ENCODE measurements at regions not wholly inside any gene's neighbourhood (a gene's known extent, or its start where the extent isn't known, plus 50 kb on each side); places are given as distances from the start of the nearest gene placed in this dataset.

DNA sequence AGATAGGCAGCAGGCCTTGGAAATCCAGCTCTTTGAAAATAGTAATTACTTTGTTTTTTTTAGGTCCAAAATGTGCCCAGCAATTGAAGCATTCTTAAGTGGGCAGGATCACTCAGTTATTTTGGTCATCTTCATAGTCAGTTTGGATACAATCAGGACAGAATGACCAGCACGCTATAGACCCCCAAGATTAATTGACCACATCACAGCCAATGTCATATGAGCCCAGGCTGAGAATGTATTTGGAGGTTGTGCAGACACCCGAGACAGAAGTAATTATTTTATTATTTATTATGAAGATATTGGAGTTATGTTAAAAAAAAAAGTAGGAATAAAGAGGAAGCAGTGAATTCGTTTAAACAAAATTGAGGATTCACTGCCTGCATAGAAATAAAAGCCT lies 93.3 kb upstream of the PFKP start:
- H3K9me3 Mint-ChIP-seq, result no peaks in the 10 kb centered on the region
- DNase-seq (ENCODE audit: low spot score in 2 of 2) (no peak), ATAC-seq (ENCODE audit: low read depth) (no peak)
- no peak overlapping the region for H3K4me3 Mint-ChIP-seq
- no peak overlapping the region for H3K27ac Mint-ChIP-seq
- peaks cover 6% of the 10 kb centered on the region for H3K4me1 Mint-ChIP-seq
- H3K27me3 Mint-ChIP-seq, result peaks cover 2% of the 10 kb centered on the region
- H3K36me3 Mint-ChIP-seq, result no peaks in the 10 kb centered on the region

DNA sequence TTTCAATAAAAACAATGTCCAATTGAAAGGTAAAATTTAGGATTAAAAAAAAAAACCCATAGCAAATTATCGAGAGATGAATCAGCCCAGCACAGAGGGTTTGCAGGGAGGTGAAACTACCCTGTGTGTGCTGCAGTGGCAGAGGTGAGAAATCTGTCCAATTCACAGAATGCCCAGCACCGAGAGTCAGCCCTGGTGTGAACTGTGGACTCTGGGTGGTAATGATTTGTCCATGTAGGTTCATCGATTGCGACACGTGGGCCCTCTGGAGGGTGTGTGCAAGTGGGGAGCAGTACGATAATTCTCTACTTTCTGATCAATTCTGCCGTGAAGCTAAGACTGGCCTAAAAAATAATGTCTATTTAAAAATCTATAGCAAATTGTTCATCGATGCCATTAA lies 94.5 kb upstream of the PFKP start:
- H3K4me1 Mint-ChIP-seq, result no peaks in the 10 kb centered on the region
- no peak overlapping the region for H3K27ac Mint-ChIP-seq
- H3K36me3 Mint-ChIP-seq, result no peaks in the 10 kb centered on the region
- no peak overlapping the region for H3K4me3 Mint-ChIP-seq
- H3K9me3 Mint-ChIP-seq, result no peaks in the 10 kb centered on the region
- ATAC-seq (ENCODE audit: low read depth), result no peak
- no peak for DNase-seq (ENCODE audit: low spot score in 2 of 2)
- peaks cover 2% of the 10 kb centered on the region for H3K27me3 Mint-ChIP-seq

DNA sequence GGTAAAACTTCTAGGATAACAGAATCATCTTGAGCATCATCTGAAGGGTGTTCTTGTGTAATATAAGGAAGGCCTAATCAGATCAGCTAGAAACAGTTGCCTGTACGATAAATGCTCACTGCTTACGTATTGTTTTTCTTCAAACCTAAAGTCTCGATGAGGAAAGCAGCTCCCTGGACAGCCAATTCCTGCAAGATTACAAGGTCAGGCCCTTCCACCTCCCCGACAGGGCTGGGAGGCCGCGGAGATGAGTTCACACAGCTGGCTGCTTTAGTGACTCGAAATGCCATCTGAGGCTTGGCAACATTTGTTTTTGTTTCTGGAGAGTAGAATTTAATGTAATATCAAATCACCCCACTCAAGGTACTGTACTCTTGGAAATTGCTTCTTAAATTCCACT lies 95.1 kb upstream of the PFKP start:
- ATAC-seq (ENCODE audit: low read depth) (no peak), DNase-seq (ENCODE audit: low spot score in 2 of 2) (no peak)
- H3K27ac Mint-ChIP-seq, result no peak overlapping the region
- H3K4me1 Mint-ChIP-seq, result no peaks in the 10 kb centered on the region
- no peaks in the 10 kb centered on the region for H3K9me3 Mint-ChIP-seq
- peaks cover 2% of the 10 kb centered on the region for H3K27me3 Mint-ChIP-seq
- no peak overlapping the region for H3K4me3 Mint-ChIP-seq
- H3K36me3 Mint-ChIP-seq, result no peaks in the 10 kb centered on the region

DNA sequence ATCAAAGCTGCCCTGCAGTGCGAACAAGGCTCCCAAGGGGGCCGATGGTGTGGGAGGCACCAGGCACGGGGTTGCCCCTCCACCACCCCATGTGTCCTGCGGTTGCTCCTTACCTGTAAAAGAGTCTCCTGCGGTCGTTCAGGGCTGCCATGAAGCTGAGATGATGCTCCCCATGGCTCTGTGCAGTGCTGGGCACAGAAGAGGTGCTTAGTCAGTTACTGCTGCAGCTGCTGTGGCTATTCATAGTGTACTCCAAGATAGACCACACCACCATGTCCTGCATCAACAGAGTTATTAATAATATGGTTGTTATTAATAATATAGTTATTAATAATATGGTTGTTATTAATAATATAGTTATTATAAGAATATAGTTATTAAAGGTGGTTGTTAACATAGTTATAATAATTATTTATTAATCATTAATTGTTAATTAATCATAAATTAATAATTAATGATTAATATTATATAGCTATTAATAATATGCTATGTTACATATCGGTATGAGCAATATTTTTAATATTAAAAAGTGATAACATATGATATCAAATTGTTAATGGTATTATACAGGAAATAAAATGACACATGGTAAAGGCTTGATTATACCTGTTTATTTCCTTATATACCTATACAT lies 97.0 kb upstream of the PFKP start:
- Mint-ChIP-seq H3K27ac (no peak overlapping the region), H3K4me3 (no peak overlapping the region), H3K36me3 (no peaks in the 10 kb centered on the region), H3K9me3 (no peaks in the 10 kb centered on the region), H3K27me3 (peaks cover 8% of the 10 kb centered on the region), H3K4me1 (no peaks in the 10 kb centered on the region)
- DNase-seq (ENCODE audit: low spot score in 2 of 2), result no peak
- no peak for ATAC-seq (ENCODE audit: low read depth)

DNA sequence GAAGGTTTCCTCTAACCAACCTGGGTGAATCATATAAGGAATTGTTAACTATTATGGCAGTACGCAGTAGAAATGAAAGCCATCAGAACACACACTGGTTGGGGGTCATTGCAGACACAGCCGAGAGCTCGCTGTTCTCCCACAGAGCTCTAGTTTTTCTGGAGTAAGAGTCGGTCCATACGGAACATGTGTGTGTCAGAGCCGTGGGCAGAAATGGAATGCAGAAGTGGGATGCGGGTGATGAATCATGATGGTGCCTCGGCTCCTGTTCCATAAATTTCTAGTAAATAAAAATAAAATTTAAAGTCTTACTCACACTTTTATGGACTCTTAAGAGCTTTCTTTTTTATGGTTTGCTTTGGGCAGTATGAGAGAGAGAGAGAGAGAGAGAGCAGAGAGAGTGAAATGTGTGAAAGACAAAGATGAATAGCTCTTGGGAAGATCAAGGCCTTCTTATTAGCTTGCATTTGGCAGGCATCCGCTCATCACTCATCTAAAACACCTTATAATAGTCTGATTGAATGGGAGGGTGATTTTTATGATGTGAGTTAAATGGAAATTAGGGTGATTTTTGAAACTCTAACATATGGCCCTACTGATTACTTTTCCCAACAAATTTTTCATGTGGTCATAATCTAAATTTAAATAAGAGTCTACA lies 98.8 kb upstream of the PFKP start:
- Mint-ChIP-seq H3K36me3 (no peaks in the 10 kb centered on the region), H3K9me3 (no peaks in the 10 kb centered on the region), H3K27ac (no peak overlapping the region), H3K27me3 (peaks cover 13% of the 10 kb centered on the region), H3K4me3 (no peak overlapping the region), H3K4me1 (no peaks in the 10 kb centered on the region)
- DNase-seq (ENCODE audit: low spot score in 2 of 2), result no peak
- no peak for ATAC-seq (ENCODE audit: low read depth)

DNA sequence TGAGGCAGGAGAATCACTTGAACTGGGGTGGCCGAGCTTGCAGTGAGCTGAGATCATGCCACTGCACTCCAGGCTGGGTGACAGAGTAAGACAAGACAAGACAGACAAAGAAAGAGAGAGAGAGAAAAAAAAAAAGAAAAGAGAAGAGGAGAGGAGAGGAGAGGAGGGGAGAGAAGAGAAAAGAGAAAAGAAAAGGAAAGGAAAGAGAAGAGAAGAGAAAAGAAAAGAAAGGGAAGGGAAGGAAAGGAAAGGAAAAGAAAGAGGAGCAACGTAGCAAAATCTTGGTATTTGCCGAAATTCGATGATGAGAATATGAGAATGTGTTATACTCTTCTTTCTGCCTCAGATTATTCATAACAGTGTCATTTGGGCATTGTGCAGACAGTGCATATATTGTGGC lies 101.2 kb upstream of the PFKP start:
- no peaks in the 10 kb centered on the region for H3K4me1 Mint-ChIP-seq
- no peak overlapping the region for H3K4me3 Mint-ChIP-seq
- DNase-seq (ENCODE audit: low spot score in 2 of 2) (no peak), ATAC-seq (ENCODE audit: low read depth) (no peak)
- peaks cover 15% of the 10 kb centered on the region for H3K27me3 Mint-ChIP-seq
- no peak overlapping the region for H3K27ac Mint-ChIP-seq
- H3K9me3 Mint-ChIP-seq, result no peaks in the 10 kb centered on the region
- no peaks in the 10 kb centered on the region for H3K36me3 Mint-ChIP-seq

DNA sequence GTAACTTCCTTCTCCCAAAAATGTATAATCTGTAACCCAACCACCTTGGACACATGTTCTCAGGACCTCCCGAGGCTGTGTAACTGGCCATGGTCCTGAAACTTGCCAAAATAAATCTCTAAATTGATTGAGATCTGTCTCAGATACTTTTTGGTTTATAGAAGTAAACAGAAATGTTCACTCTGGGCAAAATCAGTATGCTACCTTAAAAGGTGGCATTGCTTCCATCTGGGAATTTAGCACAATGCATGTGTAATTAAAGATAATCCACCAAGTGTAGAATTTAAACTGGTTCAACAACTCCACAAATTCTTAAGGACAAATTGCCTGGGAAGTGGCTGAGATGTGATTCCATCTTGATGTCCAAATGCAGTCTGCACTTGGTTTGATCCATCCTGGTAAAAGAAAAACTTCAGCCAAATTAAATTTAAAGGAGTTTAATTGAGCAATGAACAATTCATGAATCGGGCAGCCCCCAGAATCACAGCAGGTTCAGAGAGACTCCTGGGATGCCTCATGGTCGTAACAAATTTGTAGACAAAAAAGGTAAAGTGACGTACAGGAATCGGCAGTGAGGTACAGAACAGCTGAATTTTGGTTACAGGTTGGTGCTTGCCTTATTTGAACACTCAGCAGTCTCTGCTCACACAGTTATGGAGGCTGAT lies 102.6 kb upstream of the PFKP start:
- Mint-ChIP-seq H3K9me3 (no peaks in the 10 kb centered on the region), H3K4me3 (no peak overlapping the region), H3K27ac (no peak overlapping the region), H3K4me1 (no peaks in the 10 kb centered on the region), H3K36me3 (no peaks in the 10 kb centered on the region), H3K27me3 (peaks cover 16% of the 10 kb centered on the region)
- ATAC-seq (ENCODE audit: low read depth) (no peak), DNase-seq (ENCODE audit: low spot score in 2 of 2) (no peak)

DNA sequence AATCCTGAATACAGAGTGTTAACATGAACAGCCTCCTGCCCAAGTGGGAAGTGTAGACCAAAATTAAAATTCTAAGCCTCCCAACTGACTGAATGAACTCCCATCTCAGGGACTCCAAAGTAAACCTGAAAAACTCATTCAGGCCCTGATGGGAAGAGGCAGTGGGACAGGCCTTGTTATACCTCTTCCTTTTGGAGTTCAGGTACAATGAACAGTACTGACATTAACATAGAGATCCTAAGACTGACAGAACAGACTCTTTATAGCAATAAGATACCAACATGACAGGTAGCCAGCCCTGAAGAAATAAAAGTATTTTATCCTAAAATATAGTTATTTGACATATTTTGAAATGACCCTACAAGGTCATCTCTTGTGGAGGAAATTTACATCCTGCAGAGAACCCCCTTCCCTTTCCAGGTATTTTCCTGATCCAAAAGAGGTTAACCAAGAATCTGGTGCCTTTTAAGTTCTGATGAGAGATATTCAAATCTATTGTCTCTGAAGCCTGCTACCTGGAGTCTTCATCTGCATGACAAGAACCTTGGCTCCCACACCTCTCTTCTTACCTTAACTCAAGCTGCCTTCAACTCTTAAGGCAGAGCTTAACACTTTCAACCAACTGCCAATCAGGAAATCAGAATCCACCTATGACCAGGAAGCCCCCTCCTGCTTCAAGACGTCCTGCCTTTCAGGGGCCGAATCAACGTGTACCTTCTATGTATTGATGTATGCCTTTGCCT lies 103.3 kb upstream of the PFKP start:
- H3K9me3 Mint-ChIP-seq, result no peaks in the 10 kb centered on the region
- peaks cover 17% of the 10 kb centered on the region for H3K27me3 Mint-ChIP-seq
- ATAC-seq (ENCODE audit: low read depth) (no peak), DNase-seq (ENCODE audit: low spot score in 2 of 2) (no peak)
- no peaks in the 10 kb centered on the region for H3K36me3 Mint-ChIP-seq
- H3K4me1 Mint-ChIP-seq, result no peaks in the 10 kb centered on the region
- no peak overlapping the region for H3K27ac Mint-ChIP-seq
- H3K4me3 Mint-ChIP-seq, result no peak overlapping the region

DNA sequence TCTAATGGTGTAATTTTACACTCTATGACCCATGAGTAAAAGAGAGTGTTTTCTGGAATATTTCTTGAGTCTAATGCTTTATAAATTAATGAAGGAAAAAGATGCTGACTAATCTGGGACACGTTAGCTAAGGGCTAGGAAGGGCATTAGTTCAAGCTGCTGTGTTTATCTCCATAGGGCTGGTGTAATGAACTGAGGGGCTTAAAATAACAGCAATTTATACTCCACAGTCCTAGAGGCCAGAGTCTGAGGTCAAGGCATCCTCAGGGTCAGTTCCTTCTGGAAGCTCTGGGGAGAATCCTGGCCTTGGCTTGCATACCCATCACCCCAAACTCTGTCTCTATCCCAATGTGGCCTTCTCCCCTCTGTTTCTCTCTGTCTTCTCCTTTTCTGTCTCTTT lies 105.2 kb upstream of the PFKP start:
- Mint-ChIP-seq H3K36me3 (no peaks in the 10 kb centered on the region), H3K27me3 (peaks cover 17% of the 10 kb centered on the region)
- DNase-seq (ENCODE audit: low spot score in 2 of 2), result no peak

DNA sequence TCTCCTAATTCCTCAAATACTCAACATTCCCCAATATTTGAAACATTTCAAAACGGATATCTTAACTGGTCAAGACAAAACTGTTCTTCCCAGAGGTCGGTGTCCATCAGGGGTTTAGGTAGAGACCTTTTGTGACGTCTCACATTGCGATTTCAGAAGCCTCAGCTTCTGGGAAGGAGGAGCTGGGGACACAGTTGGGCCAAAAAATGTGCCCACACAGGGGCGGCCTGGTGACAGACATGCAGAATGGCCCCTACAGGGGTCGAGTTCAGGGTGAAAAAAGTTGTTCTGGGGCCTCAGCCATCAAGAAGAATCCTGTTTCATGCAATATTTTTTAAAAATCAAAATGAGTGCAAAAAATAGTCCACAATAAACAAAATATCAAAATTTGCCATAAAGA lies 108.7 kb upstream of the PFKP start:
- Mint-ChIP-seq H3K36me3 (no peaks in the 10 kb centered on the region), H3K27me3 (peaks cover 9% of the 10 kb centered on the region), H3K9me3 (no peaks in the 10 kb centered on the region), H3K4me1 (no peaks in the 10 kb centered on the region), H3K4me3 (no peak overlapping the region), H3K27ac (no peak overlapping the region)
- DNase-seq (ENCODE audit: low spot score in 2 of 2), result no peak
- ATAC-seq (ENCODE audit: low read depth), result no peak

More for the DNA sequence above, 105.2 kb upstream of the PFKP start:
- ATAC-seq (ENCODE audit: low read depth), result no peak
- Mint-ChIP-seq H3K4me1 (no peaks in the 10 kb centered on the region), H3K27ac (no peak overlapping the region), H3K9me3 (no peaks in the 10 kb centered on the region), H3K4me3 (no peak overlapping the region)

DNA sequence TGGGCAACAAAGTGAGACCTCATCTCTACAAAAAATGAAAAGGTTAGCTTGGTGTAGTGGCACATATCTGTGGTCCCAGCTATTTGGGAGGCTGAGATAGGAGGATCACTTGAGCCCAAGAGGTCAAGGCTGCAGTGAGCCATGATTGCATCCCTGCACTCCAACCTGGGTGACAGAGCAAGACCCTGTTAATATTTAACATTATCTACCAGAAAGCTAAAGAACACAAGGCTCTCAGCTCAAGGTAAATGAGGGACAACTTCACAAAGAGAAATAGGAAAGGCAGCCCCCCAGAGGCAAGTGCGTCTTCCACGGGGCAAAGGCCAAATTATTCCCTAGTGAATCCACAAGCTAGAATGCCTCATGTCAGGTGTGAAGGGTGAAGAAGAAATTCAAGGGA lies 109.6 kb upstream of the PFKP start:
- Mint-ChIP-seq H3K36me3 (no peaks in the 10 kb centered on the region), H3K27me3 (peaks cover 11% of the 10 kb centered on the region), H3K4me3 (no peak overlapping the region), H3K27ac (no peak overlapping the region), H3K9me3 (no peaks in the 10 kb centered on the region), H3K4me1 (no peaks in the 10 kb centered on the region)
- no peak for DNase-seq (ENCODE audit: low spot score in 2 of 2)
- no peak for ATAC-seq (ENCODE audit: low read depth)

DNA sequence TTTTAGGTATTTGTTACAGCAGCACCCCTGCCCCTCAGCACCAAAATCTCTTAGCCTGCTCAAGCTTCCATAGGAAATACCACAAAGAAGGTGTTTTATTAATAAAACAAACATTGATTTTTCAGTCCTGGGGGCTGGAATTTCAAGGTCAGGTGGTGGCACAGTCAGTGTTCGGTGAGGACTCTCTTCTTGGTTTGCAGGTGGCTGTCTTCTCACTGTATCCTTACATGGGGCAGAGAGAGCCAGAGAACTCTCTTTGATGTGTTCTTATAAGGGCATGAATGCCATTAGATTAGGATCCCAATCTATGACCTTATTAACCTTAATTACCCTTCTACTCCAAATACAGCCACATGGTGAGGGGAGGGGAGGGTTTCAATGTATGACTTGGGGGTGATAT lies 112.3 kb upstream of the PFKP start:
- no peaks in the 10 kb centered on the region for H3K4me1 Mint-ChIP-seq
- no peak for DNase-seq (ENCODE audit: low spot score in 2 of 2)
- no peaks in the 10 kb centered on the region for H3K36me3 Mint-ChIP-seq
- H3K27me3 Mint-ChIP-seq, result peaks cover 15% of the 10 kb centered on the region
- no peak overlapping the region for H3K4me3 Mint-ChIP-seq
- ATAC-seq (ENCODE audit: low read depth), result no peak
- no peak overlapping the region for H3K27ac Mint-ChIP-seq
- H3K9me3 Mint-ChIP-seq, result no peaks in the 10 kb centered on the region

DNA sequence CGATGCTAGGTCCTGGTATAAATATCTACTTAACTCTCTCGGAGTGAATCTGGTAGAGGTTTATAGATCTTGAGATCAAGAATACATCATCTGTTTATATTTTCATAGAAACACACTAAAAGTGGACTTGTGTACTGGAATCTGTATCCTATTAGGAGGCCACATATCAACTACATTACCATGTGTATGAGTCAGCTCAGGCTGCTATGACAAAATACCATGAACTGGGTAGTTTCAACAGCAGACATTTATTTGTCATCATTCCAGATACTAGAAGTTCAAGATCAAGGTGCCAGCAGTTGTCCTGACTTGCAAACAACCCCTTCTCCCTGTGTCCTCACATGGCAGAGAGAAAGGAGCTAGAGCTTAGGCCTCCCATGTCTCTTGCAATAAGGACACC lies 113.9 kb upstream of the PFKP start:
- no peaks in the 10 kb centered on the region for H3K36me3 Mint-ChIP-seq
- peaks cover 5% of the 10 kb centered on the region for H3K4me1 Mint-ChIP-seq
- no peak for ATAC-seq (ENCODE audit: low read depth)
- H3K27ac Mint-ChIP-seq, result no peak overlapping the region
- peaks cover 25% of the 10 kb centered on the region for H3K27me3 Mint-ChIP-seq
- no peak overlapping the region for H3K4me3 Mint-ChIP-seq
- no peak for DNase-seq (ENCODE audit: low spot score in 2 of 2)
- H3K9me3 Mint-ChIP-seq, result no peaks in the 10 kb centered on the region

DNA sequence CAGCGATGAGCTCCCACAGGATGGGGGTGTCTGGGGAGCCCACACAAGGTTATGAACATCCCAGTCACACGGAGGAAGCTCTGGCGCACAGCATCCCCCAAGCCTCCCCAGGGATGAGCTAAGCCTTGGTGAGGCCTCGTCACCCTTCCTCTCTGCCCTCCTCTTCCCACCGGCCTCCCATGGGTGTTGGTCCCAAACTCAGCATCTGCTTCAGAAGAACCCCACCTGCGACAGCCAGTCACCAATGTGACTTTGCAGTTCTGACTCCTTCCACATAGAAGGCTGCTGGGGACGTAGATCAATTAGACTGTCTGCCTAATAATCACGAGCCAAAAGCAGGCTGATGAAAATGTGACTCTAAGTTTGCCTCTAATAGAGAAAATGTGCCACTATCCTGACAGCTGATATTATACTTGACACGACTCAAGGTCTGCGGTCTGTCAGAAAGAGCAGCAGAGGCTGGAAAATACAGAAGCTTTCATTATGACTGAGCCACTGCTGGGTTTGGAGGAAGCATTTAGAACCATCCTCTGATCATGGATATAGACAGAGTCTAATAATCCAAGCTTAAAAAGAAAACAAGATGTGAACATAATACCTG lies 116.0 kb upstream of the PFKP start:
- peaks cover 5% of the 10 kb centered on the region for H3K4me1 Mint-ChIP-seq
- H3K9me3 Mint-ChIP-seq, result no peaks in the 10 kb centered on the region
- DNase-seq (ENCODE audit: low spot score in 2 of 2) (no peak), ATAC-seq (ENCODE audit: low read depth) (no peak)
- H3K4me3 Mint-ChIP-seq, result no peak overlapping the region
- H3K36me3 Mint-ChIP-seq, result no peaks in the 10 kb centered on the region
- H3K27me3 Mint-ChIP-seq, result peaks cover 31% of the 10 kb centered on the region
- H3K27ac Mint-ChIP-seq, result no peak overlapping the region

Measured in memory B cell (primary cell).